Spleen (tissue), 7 donors: ENCODE measurements at regions not wholly inside any gene's neighbourhood (a gene's known extent, or its start where the extent isn't known, plus 50 kb on each side); places are given as distances from the start of the nearest gene placed in this dataset.
"Not testable (repeated sequence)": the region's sequence is repeated elsewhere in the genome, so short reads cannot be mapped to it uniquely, and the experiment has no call there.

Source experiments
- CTCF ChIP-seq, 11 experiments: fragments of 200-600 bp in 7 of 11; fragments of 450-650 bp in 4 of 11; sonication (generic) in 4 of 11; IDR thresholded peaks in 8 of 11; conservative IDR thresholded peaks in 3 of 11; 1 replicate in 7 of 11; 2 replicates in 4 of 11; pipeline versions ENCODE4 v1.4.0 to v1.8.0; 2016 to 2021; ENCODE audit warnings: antibody characterized with exemption in 11 of 11, inconsistent platforms in 4 of 11, mild to moderate bottlenecking in 1 of 11
- POLR2A ChIP-seq, 3 donors: fragments of 450-650 bp; IDR thresholded peaks; one replicate each; pipeline ENCODE4 v1.5.1; 2017; ENCODE audit warnings: antibody characterized with exemption in 3 of 3, mild to moderate bottlenecking in 1 of 3
- POLR2AphosphoS5 ChIP-seq, 3 donors: sonication (generic); formaldehyde crosslinking; IDR thresholded peaks; one replicate each; pipeline ENCODE4 v1.5.1; 2017; ENCODE audit warnings: antibody characterized with exemption in 3 of 3
- donor health status: DM: no; HTN: no; CAD: no; lungs with moderate emphysema.
- donor health status: DM: no; HTN: no; CAD: no.
- donor health status: DM: no; HTN: no; CAD: no.

- not testable (repeated sequence) for TF ChIP-seq CTCF (IDR thresholded peaks at IDR 0.05 in 8 of 11, conservative IDR thresholded peaks at IDR 0.05 in 3 of 11); POLR2AphosphoS5 (IDR thresholded peaks at IDR 0.05); POLR2A (IDR thresholded peaks at IDR 0.05)
Measured at GRCh38 chr20:25797062-25797461, 100.4 kb upstream of the ZNF337 start.
